Body of pancreas (tissue), 4 donors: ENCODE measurements at regions not wholly inside any gene's neighbourhood (a gene's known extent, or its start where the extent isn't known, plus 50 kb on each side); places are given as distances from the start of the nearest gene placed in this dataset.

Source experiments
- ATAC-seq: fragments of 150-250 bp; one replicate; pipeline ENCODE4 v1.9.1; 2016
- DNase-seq, 4 donors: peaks; one replicate each; pipeline ENCODE4 v3.0.0-alpha.2; 2019
- H3K27ac ChIP-seq, 4 donors: fragments of 200-600 bp; sonication (generic); 1 replicate in 3 of 4; 2 replicates in 1 of 4; pipeline versions ENCODE4 v1.5.1 to v1.6.1; 2016 to 2019; ENCODE audit warnings: mild to moderate bottlenecking in 1 of 4, mixed read lengths in 1 of 4, moderate library complexity in 1 of 4
- H3K27me3 ChIP-seq, 2 donors: fragments of 200-600 bp; sonication (generic); one replicate each; pipeline ENCODE4 v1.6.0; 2016; ENCODE audit warnings: mild to moderate bottlenecking in 1 of 2
- H3K36me3 ChIP-seq, 2 donors: fragments of 200-600 bp; sonication (generic); replicated peaks in 1 of 2; 2 replicates each; pipeline ENCODE4 v1.5.1; 2016; ENCODE audit warnings: low read depth in 2 of 2; ENCODE audit not compliant: insufficient read depth in 1 of 2
- H3K4me1 ChIP-seq: fragments of 200-600 bp; sonication (generic); one replicate; pipeline ENCODE4 v1.6.0; 2016
- H3K4me3 ChIP-seq, 2 donors: fragments of 200-600 bp; sonication (generic); 1 replicate in 1 of 2; 2 replicates in 1 of 2; pipeline ENCODE4 v1.5.1; 2016 to 2019
- H3K9me3 ChIP-seq, 3 donors: fragments of 200-600 bp; sonication (generic); 1 replicate in 2 of 3; 2 replicates in 1 of 3; pipeline ENCODE4 v1.5.1; 2016
- POLR2A ChIP-seq, 3 donors: fragments of 450-650 bp; IDR thresholded peaks; one replicate each; pipeline ENCODE4 v1.6.1; 2016; ENCODE audit warnings: antibody characterized with exemption in 3 of 3, mild to moderate bottlenecking in 2 of 3
- WGBS, 2 donors: methylation state at CpG; one replicate each; pipeline ENCODE4 v1.1.5; 2017; 5-methylcytosine and 5-hydroxymethylcytosine counted together
- intact Hi-C: fragments of 100-400 bp; cut with DNase I; formaldehyde crosslinking; loops from one replicate; pipeline ENCODE4 v1.15.1; 2023
- TF ChIP-seq, protein P1 (sequence below), 7 experiments: fragments of 450-650 bp in 4 of 7; fragments of 200-600 bp in 3 of 7; sonication (generic) in 3 of 7; IDR thresholded peaks; one replicate each; pipeline ENCODE4 v1.5.1; 2016 to 2019; ENCODE audit warnings: antibody characterized with exemption in 7 of 7

DNA sequence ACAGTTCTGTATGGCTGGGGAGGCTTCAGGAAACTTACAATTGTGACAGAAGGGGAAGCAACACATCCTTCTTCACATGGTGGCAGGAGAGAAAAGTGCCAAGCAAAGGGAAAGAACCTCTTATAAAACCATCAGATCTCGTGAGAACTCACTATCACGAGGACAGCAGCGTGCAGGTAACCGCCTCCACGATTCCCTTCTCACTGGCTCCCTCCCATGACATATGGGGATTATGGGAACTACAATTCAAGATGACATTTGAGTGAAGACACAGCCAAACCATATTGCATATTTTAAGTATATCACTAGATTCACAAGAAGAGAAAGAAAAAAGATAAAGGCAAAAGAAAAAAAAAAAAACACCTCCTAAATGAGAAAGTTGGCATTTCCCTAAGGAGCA is 431.9 kb upstream of the RGS17 start:
- WGBS, 2 donors, result 89 to 92% methylated on average over 5 of the region's 5 CpGs
- H3K27ac ChIP-seq, result no peak overlapping the region
- no peaks in the 10 kb centered on the region for H3K36me3 ChIP-seq
- no peak for TF ChIP-seq POLR2A (IDR thresholded peaks at IDR 0.05)
- TF ChIP-seq, protein P1, sequence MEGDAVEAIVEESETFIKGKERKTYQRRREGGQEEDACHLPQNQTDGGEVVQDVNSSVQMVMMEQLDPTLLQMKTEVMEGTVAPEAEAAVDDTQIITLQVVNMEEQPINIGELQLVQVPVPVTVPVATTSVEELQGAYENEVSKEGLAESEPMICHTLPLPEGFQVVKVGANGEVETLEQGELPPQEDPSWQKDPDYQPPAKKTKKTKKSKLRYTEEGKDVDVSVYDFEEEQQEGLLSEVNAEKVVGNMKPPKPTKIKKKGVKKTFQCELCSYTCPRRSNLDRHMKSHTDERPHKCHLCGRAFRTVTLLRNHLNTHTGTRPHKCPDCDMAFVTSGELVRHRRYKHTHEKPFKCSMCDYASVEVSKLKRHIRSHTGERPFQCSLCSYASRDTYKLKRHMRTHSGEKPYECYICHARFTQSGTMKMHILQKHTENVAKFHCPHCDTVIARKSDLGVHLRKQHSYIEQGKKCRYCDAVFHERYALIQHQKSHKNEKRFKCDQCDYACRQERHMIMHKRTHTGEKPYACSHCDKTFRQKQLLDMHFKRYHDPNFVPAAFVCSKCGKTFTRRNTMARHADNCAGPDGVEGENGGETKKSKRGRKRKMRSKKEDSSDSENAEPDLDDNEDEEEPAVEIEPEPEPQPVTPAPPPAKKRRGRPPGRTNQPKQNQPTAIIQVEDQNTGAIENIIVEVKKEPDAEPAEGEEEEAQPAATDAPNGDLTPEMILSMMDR (IDR thresholded peaks at IDR 0.05), result no peak
- H3K9me3 ChIP-seq, result no peaks in the 10 kb centered on the region
- intact Hi-C loops, result no loop called here
- no peaks in the 10 kb centered on the region for H3K27me3 ChIP-seq
- no peak for DNase-seq
- H3K4me1 ChIP-seq, result peaks cover 14% of the 10 kb centered on the region
- no peak overlapping the region for H3K4me3 ChIP-seq
- ATAC-seq, result no peak

DNA sequence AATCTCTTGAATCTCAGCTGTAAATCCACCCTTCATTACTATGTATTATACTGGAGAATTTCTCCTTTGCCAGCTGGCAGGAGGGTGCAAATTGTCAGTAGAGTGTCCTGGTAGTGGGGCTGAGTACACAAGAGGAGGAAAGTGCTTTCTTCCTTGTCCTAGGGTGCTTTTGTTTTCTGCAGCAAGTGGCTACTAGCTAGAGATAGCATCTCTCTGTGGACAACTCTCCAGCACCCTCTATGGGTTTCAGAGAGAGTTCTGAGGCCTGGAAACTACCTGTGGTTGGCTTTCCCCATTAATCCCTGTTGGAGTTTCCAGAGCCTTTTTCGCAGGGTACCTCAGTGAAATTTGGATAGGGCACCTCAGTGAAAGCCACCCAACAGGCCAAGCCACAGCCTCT is 422.5 kb upstream of the RGS17 start:
- 100% methylated on average over 1 of the region's 1 CpG for WGBS, 2 donors
- H3K9me3 ChIP-seq, result no peaks in the 10 kb centered on the region
- DNase-seq (no peak), ATAC-seq (no peak)
- no peak overlapping the region for H3K4me3 ChIP-seq
- no peaks in the 10 kb centered on the region for H3K4me1 ChIP-seq
- no peak for TF ChIP-seq POLR2A (IDR thresholded peaks at IDR 0.05)
- TF ChIP-seq, protein P1 (IDR thresholded peaks at IDR 0.05), result peak in 1 of 7 experiments; percentile 25
- no peak overlapping the region for H3K27ac ChIP-seq
- no peaks in the 10 kb centered on the region for H3K27me3 ChIP-seq
- intact Hi-C loops, result no loop called here
- no peaks in the 10 kb centered on the region for H3K36me3 ChIP-seq

DNA sequence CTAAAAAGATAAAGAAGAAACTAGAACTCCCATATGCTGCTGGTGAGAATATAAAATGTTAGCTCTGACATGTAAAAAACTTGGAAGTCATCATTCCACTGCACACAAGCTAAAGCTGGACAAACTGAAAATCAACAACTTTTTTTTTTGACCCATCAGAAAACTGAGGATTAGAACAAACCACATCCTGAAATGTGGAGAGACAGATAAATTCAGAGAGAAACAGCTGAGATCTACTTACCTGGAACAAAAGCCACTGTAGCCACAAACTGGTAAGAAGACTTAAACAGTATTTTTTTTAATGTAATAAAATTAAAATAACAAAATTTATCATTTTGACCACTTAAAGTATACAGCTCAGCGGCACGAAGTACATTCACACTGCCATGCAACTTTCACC is 408.5 kb upstream of the RGS17 start:
- H3K27ac ChIP-seq, result no peak overlapping the region
- H3K4me3 ChIP-seq, result no peak overlapping the region
- H3K9me3 ChIP-seq, result peaks cover 0 to 3% (median 0%) of the 10 kb centered on the region in 3 donors
- intact Hi-C loops, result no loop called here
- no peak for ATAC-seq
- no peaks in the 10 kb centered on the region for H3K4me1 ChIP-seq
- H3K27me3 ChIP-seq, result no peaks in the 10 kb centered on the region
- H3K36me3 ChIP-seq, result no peaks in the 10 kb centered on the region
- TF ChIP-seq, protein P1 (IDR thresholded peaks at IDR 0.05), result no peak
- no peak for TF ChIP-seq POLR2A (IDR thresholded peaks at IDR 0.05)
- DNase-seq, result no peak
- WGBS, 2 donors, result 65 to 87% methylated on average over 2 of the region's 2 CpGs

DNA sequence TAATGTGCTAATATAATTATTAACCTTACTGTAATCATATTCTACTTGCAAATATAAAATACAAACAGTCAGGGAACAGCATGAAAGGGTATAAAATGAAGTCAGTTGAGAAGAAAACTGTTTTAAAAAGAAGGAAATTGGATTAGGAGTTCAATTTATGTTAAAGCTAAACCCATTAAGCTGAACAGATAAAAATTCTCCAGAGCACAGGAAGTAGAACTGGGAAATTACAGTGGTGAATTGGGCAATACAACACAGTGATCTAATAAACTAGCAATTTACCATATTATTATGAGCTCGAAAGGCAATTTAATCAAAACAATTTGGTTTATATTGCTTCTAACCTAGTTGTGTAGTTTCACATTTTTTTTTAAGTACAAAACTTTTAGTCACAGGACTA is 407.4 kb upstream of the RGS17 start:
- Histone ChIP-seq H3K4me3 (no peak overlapping the region), H3K27ac (no peak overlapping the region), H3K27me3 (no peaks in the 10 kb centered on the region), H3K9me3 (no peaks in the 10 kb centered on the region), H3K4me1 (no peaks in the 10 kb centered on the region), H3K36me3 (no peaks in the 10 kb centered on the region)
- intact Hi-C loops, result no loop called here
- no peak for TF ChIP-seq POLR2A (IDR thresholded peaks at IDR 0.05)
- TF ChIP-seq, protein P1 (IDR thresholded peaks at IDR 0.05), result no peak
- no peak for DNase-seq
- ATAC-seq, result no peak
- 40 to 42% methylated on average over 1 of the region's 1 CpG for WGBS, 2 donors

DNA sequence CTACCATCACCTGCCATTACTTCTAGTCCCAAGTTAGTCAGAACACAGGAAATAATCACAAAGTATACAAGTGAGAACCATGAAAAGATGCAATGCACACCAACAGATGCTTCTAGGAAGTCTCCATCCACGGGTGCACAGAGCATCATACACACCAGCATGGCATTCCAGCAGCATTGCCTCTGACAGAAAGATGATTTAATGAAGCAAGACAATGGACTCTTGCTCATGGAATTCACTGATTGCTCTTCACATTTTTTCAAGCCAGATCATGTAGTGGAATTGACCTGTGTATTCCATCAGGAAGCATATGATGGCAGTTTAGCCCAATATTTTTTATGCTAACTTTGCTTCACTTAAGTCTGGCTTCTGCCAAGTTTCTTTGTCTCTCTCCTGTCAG is 406.3 kb upstream of the RGS17 start:
- WGBS, 2 donors, result 53 to 64% methylated on average over 1 of the region's 1 CpG
- intact Hi-C loops, result no loop called here
- no peaks in the 10 kb centered on the region for H3K4me1 ChIP-seq
- no peaks in the 10 kb centered on the region for H3K27me3 ChIP-seq
- DNase-seq (no peak), ATAC-seq (no peak)
- no peaks in the 10 kb centered on the region for H3K9me3 ChIP-seq
- H3K4me3 ChIP-seq, result no peak overlapping the region
- no peak overlapping the region for H3K27ac ChIP-seq
- no peak for TF ChIP-seq POLR2A (IDR thresholded peaks at IDR 0.05)
- TF ChIP-seq, protein P1 (IDR thresholded peaks at IDR 0.05), result no peak
- H3K36me3 ChIP-seq, result no peaks in the 10 kb centered on the region
